ENCODE measurements at regions not wholly inside any gene's neighbourhood (a gene's known extent, or its start where the extent isn't known, plus 50 kb on each side); places are given as distances from the start of the nearest gene placed in this dataset.

- DNase-seq (ENCODE audit: low read depth in 4 of 4, low spot score in 3 of 4) = no peak
Measured at GRCh38 chr3:64327100-64327804, 102.0 kb upstream of the PRICKLE2 start.

DNA sequence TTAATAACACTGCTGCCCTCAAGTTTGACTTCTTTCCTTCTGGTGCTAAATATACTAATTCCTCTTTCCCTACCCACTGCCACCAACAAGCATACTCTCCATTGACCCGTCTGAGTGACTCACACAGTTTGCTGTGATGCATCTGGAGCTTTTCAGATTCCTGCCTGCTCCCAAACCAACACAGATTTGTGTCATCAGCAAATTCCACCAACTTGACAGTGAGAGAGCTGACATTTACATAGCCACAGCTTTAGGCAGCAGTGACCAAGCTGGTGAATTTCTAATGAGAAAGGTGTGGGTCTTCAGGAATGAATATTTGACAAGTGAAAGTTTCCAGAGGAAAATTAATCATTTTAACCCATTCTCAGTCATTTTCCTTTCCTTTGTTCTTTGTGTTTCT lies 96.5 kb upstream of the PRICKLE2 start:
- no peak for DNase-seq (ENCODE audit: low read depth in 4 of 4, low spot score in 3 of 4)

DNA sequence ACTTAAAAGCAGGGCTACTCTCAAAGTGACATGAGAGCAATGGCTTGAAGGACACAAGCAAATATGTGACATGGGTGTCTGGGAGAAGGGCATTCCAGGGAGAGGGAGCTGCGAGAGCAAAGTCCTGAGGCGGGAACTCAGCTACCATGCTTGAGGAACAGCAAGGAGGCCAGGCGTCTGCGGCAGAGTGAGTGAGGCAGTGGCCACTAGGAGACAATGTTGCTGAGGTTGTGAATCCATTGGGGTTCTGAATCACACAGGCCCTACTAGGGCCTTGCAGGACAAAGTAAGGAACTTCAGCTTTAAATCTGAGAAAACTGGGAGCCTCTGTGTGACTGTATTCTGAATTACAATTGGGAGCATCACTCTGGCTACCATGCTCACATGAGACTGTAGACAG lies 94.1 kb upstream of the PRICKLE2 start:
- DNase-seq (ENCODE audit: low read depth in 4 of 4, low spot score in 3 of 4) = no peak

DNA sequence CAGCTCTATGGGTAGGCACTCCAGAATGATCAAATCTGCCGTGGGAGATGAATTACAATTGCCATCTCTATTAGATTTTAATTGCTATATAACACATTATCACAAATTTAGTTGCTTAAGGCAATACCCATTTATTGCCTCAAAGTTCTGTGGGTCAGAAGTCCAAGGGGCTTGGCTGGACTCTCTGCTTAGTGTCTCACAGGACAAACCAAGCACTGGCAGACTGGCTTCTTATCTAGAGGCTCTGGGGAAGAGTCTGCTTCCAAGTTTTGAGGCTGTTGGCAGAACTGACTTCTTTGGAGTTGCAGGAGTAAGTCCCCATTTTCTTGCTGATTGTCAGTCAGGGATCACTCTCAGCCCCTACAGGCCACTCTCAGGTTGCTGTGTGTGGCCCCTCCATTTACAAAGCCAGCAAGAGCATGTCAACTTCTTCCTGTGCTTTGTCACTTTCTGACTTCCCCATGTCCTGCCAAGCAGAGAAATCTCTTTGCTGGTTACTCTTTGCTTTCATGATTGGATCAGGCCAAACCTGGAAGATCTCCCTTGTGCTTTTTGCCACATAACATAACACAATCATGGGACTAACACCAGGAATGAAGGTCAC lies 93.5 kb upstream of the PRICKLE2 start:
- DNase-seq (ENCODE audit: low read depth in 4 of 4, low spot score in 3 of 4) = no peak

DNA sequence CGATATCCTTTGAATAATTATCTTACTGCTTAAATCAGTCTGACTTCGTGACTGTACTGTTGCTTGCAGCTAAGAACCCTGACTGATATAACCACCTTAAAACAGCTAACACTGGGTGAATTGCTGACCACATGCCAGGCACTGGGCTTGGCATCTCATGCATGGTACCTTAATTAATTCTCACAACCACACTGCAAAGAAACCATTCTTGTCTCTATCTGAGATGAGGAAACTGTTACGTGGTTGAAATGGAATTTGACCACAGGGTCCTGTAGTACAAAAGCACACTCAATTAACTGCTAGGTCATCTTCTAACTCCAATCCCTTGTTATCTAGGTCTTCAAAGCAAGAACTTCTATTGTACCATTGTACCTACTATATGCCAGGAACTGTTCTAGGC lies 92.7 kb upstream of the PRICKLE2 start:
- no peak for DNase-seq (ENCODE audit: low read depth in 4 of 4, low spot score in 3 of 4)

- no peak for DNase-seq (ENCODE audit: low read depth in 4 of 4, low spot score in 3 of 4)
Measured at GRCh38 chr3:64316971-64317370, 91.7 kb upstream of the PRICKLE2 start.

DNA sequence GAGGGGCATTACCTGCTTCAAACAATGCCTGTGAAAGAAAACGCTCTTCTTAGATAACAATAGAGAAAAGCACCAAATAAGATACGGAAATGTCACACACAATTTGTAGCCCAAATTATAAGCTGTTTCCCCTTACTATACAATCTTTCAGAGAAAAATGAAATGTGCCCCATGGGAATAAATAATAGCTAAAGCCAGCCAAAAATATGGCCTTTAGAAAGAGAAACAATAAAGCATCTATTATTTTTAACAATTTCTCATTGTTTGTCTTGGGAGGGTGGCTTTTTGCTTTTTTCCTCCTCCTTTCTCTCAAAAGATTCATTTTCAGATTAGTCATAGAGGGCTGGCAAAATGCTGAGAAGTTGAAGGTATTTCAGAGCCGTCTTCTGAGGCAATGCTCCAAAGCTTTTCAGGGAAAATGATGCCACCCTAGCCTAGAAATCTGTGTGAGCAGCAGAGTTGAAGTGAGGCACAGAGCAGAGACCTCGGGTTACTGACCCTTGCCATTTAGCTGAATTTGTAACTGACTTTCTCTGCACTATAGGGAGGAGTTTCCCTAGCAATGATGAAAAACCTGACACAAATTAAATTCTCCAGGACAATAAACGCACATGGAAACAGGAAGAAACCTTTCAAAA lies 86.3 kb upstream of the PRICKLE2 start:
- no peak for DNase-seq (ENCODE audit: low read depth in 4 of 4, low spot score in 3 of 4)

GRCh38 chr3:64308931-64309330 lies 83.7 kb upstream of the PRICKLE2 start:
- DNase-seq (ENCODE audit: low read depth in 4 of 4, low spot score in 3 of 4) = no peak

DNA sequence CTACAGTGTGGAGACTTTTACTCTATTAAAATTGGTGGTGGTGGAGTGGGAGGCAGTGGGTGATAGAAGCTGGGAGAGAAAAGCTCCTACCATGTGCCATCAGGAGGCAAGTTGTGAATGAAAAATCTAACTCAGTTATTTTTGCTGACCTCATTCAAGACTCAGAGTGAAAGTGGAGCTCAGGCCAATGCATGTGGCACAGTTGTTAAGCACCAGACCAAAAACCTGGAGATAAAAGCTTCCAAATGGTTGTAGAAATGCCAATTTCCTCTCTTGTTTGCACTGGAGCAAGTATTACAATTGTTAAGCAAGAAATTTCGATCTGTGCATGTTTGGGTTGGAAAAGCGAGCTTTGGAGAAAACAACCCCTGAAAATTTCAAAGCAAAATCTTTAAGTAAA lies 81.5 kb upstream of the PRICKLE2 start:
- no peak for DNase-seq (ENCODE audit: low read depth in 4 of 4, low spot score in 3 of 4)

GRCh38 chr3:64305731-64306130 lies 80.5 kb upstream of the PRICKLE2 start:
- no peak for DNase-seq (ENCODE audit: low read depth in 4 of 4, low spot score in 3 of 4)

GRCh38 chr3:64304828-64305410 lies 79.7 kb upstream of the PRICKLE2 start:
- no peak for DNase-seq (ENCODE audit: low read depth in 4 of 4, low spot score in 3 of 4)

- no peak for DNase-seq (ENCODE audit: low read depth in 4 of 4, low spot score in 3 of 4)
Measured at GRCh38 chr3:64303881-64304280, 78.6 kb upstream of the PRICKLE2 start.

GRCh38 chr3:64303401-64303800 lies 78.1 kb upstream of the PRICKLE2 start:
- DNase-seq (ENCODE audit: low read depth in 4 of 4, low spot score in 3 of 4) = no peak

DNA sequence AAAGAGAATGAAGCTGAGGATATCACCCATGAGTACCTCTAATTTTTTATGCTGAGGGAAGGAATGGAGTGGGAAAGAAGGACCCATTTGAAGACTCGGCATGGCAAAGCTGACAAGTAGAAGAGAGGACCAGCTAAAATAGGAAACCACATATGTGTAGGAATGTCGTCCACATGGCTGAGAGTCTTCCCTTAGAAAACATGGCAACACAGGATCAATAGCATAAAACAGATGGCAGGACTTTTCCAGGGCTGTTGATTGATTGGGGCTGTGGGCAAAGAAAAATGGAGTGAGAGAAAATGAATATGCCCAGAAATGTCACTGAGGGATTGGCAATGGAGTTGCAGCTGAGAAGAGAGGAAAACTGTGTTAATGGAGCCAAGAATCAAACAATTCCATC lies 76.2 kb upstream of the PRICKLE2 start:
- DNase-seq (ENCODE audit: low read depth in 4 of 4, low spot score in 3 of 4) = no peak

- no peak for DNase-seq (ENCODE audit: low read depth in 4 of 4, low spot score in 3 of 4)
Measured at GRCh38 chr3:64300790-64301423, 75.6 kb upstream of the PRICKLE2 start.

DNA sequence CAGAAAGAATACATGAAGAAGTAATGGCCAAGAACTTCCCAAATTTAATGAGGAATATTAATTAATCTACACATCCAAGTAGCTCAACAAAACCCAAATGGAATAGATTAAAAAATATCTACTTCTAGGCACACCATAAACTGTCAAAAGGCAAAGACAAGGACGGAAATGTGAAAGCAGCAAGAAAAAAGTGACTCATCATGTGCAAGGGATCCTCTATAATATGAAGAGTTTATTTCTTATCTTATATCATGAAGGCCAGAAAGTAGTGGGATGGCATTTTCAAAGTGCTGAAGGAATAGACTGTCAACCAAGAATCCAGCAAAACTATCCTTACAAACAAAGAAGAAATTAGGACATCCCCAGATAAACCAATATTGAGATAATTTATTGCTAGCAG lies 73.9 kb upstream of the PRICKLE2 start:
- no peak for DNase-seq (ENCODE audit: low read depth in 4 of 4, low spot score in 3 of 4)

DNA sequence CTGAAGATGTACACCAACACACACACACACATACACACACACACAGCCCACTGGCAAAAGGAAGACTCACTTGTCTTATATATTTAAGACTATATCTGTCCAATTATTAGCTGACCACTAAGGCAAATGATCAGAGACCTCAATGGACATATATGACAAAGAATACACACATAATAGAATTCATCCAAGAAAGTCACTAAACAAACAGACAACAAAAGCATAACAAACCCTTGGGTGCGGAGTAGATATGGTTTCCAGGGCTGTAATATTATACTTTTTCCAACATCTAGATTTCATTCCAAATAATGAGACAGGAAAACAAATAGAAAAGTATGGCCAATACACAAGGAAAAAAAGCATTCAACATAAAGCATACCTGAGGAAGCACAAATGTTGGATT lies 72.3 kb upstream of the PRICKLE2 start:
- no peak for DNase-seq (ENCODE audit: low read depth in 4 of 4, low spot score in 3 of 4)

DNA sequence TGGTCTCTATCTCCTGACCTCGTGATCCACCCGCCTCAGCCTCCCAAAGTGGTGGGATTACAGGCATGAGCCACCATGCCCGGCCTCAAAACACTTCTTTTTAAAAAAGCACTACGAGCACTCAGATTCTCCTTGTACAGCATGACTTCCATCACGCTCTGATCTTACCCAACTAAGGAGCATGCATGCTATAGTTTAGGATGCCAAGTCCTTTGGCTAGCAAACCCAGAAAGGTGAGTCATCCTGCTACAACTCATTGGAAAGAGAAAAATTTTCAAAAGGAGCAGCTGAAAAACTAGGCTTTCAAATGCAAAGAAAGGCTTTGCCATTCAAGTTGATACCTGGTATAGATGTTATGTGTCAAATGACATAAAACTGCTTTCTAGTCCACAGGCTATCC lies 70.3 kb upstream of the PRICKLE2 start:
- no peak for DNase-seq (ENCODE audit: low read depth in 4 of 4, low spot score in 3 of 4)

DNA sequence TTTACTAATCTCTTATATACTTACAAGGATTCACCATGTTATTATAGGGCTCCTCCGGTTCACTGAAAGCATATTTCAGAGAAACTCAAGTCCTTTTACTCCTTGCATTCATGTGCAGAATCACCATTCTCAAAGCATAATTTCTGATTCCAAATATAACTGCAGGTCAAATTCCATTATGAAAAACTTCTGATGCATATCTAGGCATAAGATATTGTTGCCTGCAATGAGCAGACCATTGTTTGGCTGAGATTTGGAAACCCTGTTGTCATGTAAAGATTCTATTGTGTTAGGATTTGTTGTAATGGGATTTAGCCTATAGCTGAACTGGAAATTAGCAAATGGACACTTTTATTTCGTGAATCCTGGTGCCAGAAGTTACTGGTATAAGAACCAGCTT lies 69.5 kb upstream of the PRICKLE2 start:
- no peak for DNase-seq (ENCODE audit: low read depth in 4 of 4, low spot score in 3 of 4)

- no peak for DNase-seq (ENCODE audit: low read depth in 4 of 4, low spot score in 3 of 4)
Measured at GRCh38 chr3:64293121-64293520, 67.9 kb upstream of the PRICKLE2 start.

DNA sequence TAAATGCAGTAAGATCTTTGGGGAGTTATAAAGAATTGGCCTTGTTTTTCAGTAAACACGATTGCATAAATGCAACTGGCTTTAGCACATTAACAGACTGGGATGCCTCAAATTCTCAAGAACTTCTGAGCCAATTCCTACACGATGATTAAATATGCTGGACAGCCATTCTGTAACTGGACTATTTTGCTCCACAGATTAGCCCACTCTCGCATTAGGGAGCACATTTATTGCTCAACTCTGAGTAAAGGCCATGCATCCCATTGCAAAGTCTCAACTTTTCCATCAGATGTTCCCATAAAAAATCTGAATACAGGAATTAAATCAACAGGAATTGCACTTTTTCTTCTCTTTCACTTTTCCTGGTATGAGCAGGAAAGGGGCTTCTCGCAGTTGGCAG lies 66.7 kb upstream of the PRICKLE2 start:
- no peak for DNase-seq (ENCODE audit: low read depth in 4 of 4, low spot score in 3 of 4)
